Panc1 (cell line): ENCODE measurements at regions not wholly inside any gene's neighbourhood (a gene's known extent, or its start where the extent isn't known, plus 50 kb on each side); places are given as distances from the start of the nearest gene placed in this dataset.

Source experiments
- ATAC-seq: fragments of 200-7000 bp; cut with Tn5 transposase; 2 replicates; pipeline ENCODE4 v1.9.1; 2020; ENCODE audit warnings: mild to moderate bottlenecking, moderate library complexity
- BruUV-seq: library from RNA; stranded (reverse); fragments of 400-500 nt; replicated peaks from 2 replicates; lab custom pipeline; 2021; lab: Mats Ljungman, UMichigan
- CTCF ChIA-PET: fragments of 300-600 bp; sonication (Branson Sonifier 250); formaldehyde crosslinking; loops from one replicate; lab custom pipeline; 2022; ENCODE audit warnings: antibody characterized with exemption; lab: Charles Lee
- POLR2A ChIA-PET: fragments of 300-600 bp; sonication (Branson Sonifier 250); formaldehyde crosslinking; loops from one replicate; lab custom pipeline; 2022; ENCODE audit warnings: antibody characterized with exemption; lab: Charles Lee
- DNase-seq: peaks from one replicate; pipeline ENCODE4 v3.0.0-alpha.2; 2010; ENCODE audit warnings: low read depth, low spot score
- H3K27ac ChIP-seq: 2 replicates; pipeline ENCODE4 v1.5.1; 2011; ENCODE audit warnings: mild to moderate bottlenecking, low read length, inconsistent platforms
- H3K27me3 ChIP-seq: fragments of 200-500 bp; sonication (Bioruptor generic); 2 replicates; pipeline ENCODE4 v1.6.0; 2014; ENCODE audit warnings: low read length, inconsistent platforms; ENCODE audit not compliant: control insufficient read depth, insufficient read depth
- H3K36me3 ChIP-seq: fragments of 200-500 bp; sonication (Bioruptor generic); 2 replicates; pipeline ENCODE4 v1.5.1; 2014; ENCODE audit warnings: inconsistent platforms, mild to moderate bottlenecking, low read length, moderate library complexity; ENCODE audit not compliant: control insufficient read depth, insufficient read depth
- H3K4me1 ChIP-seq: 2 replicates; pipeline ENCODE4 v1.5.1; 2011; ENCODE audit warnings: inconsistent platforms, mild to moderate bottlenecking, low read length, moderate library complexity; ENCODE audit not compliant: control insufficient read depth, insufficient read depth
- H3K4me3 ChIP-seq, 2 experiments: 2 replicates each; pipeline ENCODE4 v1.5.1; 2011 to 2012; ENCODE audit warnings: low read depth in 2 of 2, low read length in 2 of 2, mild to moderate bottlenecking in 2 of 2, inconsistent platforms in 1 of 2, moderate library complexity in 1 of 2
- H3K9me3 ChIP-seq: fragments of 200-500 bp; sonication (Bioruptor generic); 2 replicates; pipeline ENCODE4 v1.5.1; 2014; ENCODE audit warnings: low read depth, mild to moderate bottlenecking, inconsistent platforms, low read length, moderate library complexity; ENCODE audit not compliant: control insufficient read depth, insufficient read depth
- CTCF ChIP-seq: fragments of 450-650 bp; IDR thresholded peaks from 2 replicates; pipeline ENCODE4 v1.5.1; 2017; ENCODE audit warnings: mild to moderate bottlenecking
- POLR2AphosphoS5 ChIP-seq: IDR thresholded peaks from 2 replicates; pipeline ENCODE4 v1.6.1; 2012; ENCODE audit warnings: mild to moderate bottlenecking, low read depth, low read length, moderate library complexity
- REST ChIP-seq, 2 experiments: IDR thresholded peaks; 2 replicates each; pipeline ENCODE4 v1.6.1; 2011 to 2012; ENCODE audit warnings: low read depth in 2 of 2, control low read depth in 1 of 2, low read length in 1 of 2, mild to moderate bottlenecking in 1 of 2, moderate library complexity in 1 of 2; ENCODE audit not compliant: insufficient read depth in 1 of 2
- SIN3A ChIP-seq: IDR thresholded peaks from 2 replicates; pipeline ENCODE4 v1.6.1; 2012; ENCODE audit warnings: low read depth, mild to moderate bottlenecking, low read length, moderate library complexity, borderline replicate concordance; ENCODE audit not compliant: insufficient read depth
- TCF7L2 ChIP-seq: IDR thresholded peaks from 2 replicates; pipeline ENCODE4 v1.6.1; 2011; ENCODE audit warnings: mild to moderate bottlenecking, low read depth, low read length, inconsistent platforms
- in situ Hi-C: cut with HindIII; loops from 2 replicates; pipeline ENCODE4 v1.10.0; 2016; ENCODE audit warnings: low sequenced_read_pairs, low pct_unique_long_range_greater_than_20kb
- intact Hi-C: fragments of 100-400 bp; cut with micrococcal nuclease; formaldehyde crosslinking; loops from one replicate; pipeline ENCODE4 v1.10.0; 2022; ENCODE audit not compliant: unreplicated experiment

GRCh38 chr2:212843409-212844199 is 305.0 kb upstream of the ERBB4 start:
- TF ChIP-seq CTCF (no peak), SIN3A (no peak), REST (IDR thresholded peaks at IDR 0.05; ENCODE audit: insufficient read depth in 1 of 2, low read depth in 2 of 2, low read length in 1 of 2) (no peak), POLR2AphosphoS5 (no peak), TCF7L2 (no peak)
- intact Hi-C loops (no loop called here), in situ Hi-C loops (no loop called here)
- H3K27ac ChIP-seq, result no peak overlapping the region
- no peak overlapping the region for H3K4me3 ChIP-seq
- no peaks in the 10 kb centered on the region for H3K4me1 ChIP-seq
- H3K9me3 ChIP-seq, result no peaks in the 10 kb centered on the region
- no peak for DNase-seq
- POLR2A ChIA-PET, result no interaction called here
- H3K36me3 ChIP-seq, result no peaks in the 10 kb centered on the region
- no TSS peak for BruUV-seq
- no peak for ATAC-seq
- no peaks in the 10 kb centered on the region for H3K27me3 ChIP-seq
- CTCF ChIA-PET, result no interaction called here

GRCh38 chr2:212842544-212843185 is 304.1 kb upstream of the ERBB4 start:
- DNase-seq (no peak), ATAC-seq (no peak)
- TF ChIP-seq SIN3A (no peak), REST (IDR thresholded peaks at IDR 0.05; ENCODE audit: insufficient read depth in 1 of 2, low read depth in 2 of 2, low read length in 1 of 2) (no peak), POLR2AphosphoS5 (no peak), TCF7L2 (no peak), CTCF (no peak)
- in situ Hi-C loops (no loop called here), intact Hi-C loops (no loop called here)
- no peaks in the 10 kb centered on the region for H3K36me3 ChIP-seq
- ChIA-PET CTCF (no interaction called here), POLR2A (no interaction called here)
- no TSS peak for BruUV-seq
- no peak overlapping the region for H3K27ac ChIP-seq
- H3K4me3 ChIP-seq, result no peak overlapping the region
- no peaks in the 10 kb centered on the region for H3K9me3 ChIP-seq
- H3K27me3 ChIP-seq, result no peaks in the 10 kb centered on the region
- no peaks in the 10 kb centered on the region for H3K4me1 ChIP-seq
